ENCODE measurements at regions not wholly inside any gene's neighbourhood (a gene's known extent, or its start where the extent isn't known, plus 50 kb on each side); places are given as distances from the start of the nearest gene placed in this dataset.
"Not testable (repeated sequence)": the region's sequence is repeated elsewhere in the genome, so short reads cannot be mapped to it uniquely, and the experiment has no call there.

GRCh38 chr1:182259968-182260367, 131.6 kb downstream of the GLUL start:
- DNase-seq (ENCODE audit: low read depth) = no peak

DNA sequence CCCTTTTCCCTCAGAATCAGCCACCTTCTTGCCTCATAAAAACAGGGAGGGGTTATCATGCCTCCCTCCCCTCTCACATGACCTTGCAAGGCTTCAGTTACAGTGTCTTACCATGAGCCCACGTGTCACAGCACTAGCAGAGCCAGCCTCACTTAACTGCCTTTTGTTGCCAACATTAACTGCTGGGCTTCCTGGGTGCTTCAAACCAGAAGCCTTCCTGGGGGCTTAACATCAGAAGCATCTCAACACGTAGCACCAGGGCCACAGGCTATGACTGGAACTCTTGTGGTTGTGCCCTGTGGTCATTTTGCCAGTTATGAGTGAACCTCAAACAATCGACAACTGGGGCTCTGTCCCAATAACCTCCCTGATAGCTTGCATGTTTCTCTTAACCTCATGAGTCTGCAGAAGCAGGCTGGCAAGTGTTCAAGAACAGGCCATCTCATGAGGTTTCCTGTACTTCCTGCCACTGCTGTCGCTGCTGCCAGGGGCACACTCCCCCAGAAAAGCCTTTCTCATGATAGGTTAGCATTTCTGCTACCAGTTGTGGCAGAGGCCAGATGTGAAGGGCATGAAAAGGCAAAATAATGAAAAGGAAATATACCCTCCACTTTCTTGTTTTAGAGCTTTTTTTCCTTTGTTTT, 132.2 kb downstream of the GLUL start:
- peak; percentile 44 for DNase-seq (ENCODE audit: low read depth)

DNA sequence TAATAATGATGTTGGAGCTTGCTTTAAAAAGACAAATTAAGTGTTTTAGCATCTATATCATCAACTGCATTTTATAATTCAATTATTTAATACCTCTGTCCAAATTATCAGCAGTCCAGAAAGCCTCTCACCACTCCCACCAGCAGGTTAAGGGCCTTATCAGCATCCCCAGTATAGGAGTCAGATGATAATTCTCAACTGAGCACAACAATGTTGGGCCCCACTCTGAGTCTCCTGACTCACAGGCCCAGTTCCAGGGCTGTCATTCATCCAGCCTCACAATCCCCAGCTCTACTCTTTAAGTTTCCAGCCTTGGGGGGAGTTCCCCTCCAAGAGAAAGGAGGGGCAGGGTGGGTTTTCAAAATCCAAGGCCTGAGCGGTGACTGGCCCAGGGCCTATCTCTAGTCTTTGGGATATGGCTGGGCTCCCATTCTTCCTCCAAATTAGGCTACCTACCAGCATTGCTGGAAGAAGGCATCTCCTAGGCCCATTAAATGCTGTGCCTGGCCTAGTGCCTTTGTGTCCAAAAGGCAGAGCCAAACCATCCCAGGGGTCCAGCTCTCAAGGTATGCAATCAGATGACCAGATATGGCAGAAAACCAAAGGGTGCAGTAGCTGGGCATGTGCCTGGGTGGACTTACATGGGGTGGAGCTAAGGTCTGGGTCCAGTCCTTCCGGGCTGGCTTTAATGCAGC, 134.1 kb downstream of the GLUL start:
- no peak for DNase-seq (ENCODE audit: low read depth)

DNA sequence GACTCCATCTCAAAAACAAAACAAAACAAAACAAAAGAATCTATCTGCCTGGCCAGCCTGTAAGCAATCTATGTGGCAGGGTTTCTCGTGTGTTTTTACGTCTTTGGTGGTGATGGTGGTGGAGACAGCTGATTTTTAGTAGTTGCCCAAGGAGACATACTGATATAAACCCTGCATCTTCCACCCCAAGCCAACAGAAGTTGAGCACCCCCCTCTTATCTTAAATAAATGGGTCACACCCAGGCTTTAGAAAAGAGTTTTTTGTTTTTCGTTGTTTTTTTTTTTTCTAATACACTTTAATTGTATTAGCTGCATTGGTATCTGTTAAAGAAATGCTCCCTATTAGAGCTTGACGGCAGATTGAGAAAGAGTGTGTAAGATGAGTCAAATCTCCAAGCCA, 134.7 kb downstream of the GLUL start:
- no peak for DNase-seq (ENCODE audit: low read depth)

DNA sequence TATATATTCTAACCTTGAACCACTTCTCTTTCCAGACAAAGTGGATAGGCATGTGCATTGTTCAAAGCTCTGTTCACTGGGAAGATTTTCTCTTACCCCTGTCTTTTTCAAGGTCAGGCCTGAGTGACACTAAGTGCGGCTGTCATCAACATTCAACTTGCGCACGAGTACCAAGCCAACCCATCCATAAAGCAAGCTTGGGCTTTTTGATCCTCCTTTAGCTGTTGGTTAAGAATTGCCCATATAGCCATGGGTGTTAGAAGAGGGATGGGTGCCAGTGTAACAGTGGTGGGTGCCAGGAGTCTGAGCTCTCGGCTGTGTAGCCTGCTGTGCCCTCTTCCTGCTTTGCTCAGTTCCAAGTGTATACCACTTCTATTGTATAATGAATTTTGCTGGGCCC, 136.1 kb downstream of the GLUL start:
- no peak for DNase-seq (ENCODE audit: low read depth)

GRCh38 chr1:182253319-182253860, 138.2 kb downstream of the GLUL start:
- DNase-seq (ENCODE audit: low read depth) = no peak

- no peak for DNase-seq (ENCODE audit: low read depth)
These were observed 140.0 kb downstream of the GLUL start for GRCh38 chr1:182251561-182251960.

GRCh38 chr1:182249201-182249676, 142.4 kb downstream of the GLUL start:
- DNase-seq (ENCODE audit: low read depth) = peak; percentile 47

- peak; percentile 41 for DNase-seq (ENCODE audit: low read depth)
These were observed 142.9 kb downstream of the GLUL start for GRCh38 chr1:182248721-182249120.

DNA sequence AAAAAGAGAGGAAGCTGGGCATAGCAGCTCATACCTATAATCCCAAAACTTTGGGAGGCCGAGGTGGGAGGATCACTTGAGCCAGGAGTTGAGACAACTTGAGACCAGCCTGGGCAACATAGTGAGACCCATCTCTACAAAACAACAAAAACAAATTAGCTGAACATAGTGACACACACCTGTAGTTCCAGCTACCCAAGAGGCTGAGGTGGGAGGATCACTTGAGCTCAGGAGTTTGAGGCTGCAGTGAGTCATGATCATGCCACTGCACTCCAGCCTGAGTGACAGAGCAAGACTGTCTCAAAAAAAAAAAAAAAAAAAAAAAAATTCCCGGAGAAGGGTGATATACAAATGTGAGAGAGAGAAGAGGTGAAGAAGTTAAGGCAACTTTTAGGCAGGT, 143.8 kb downstream of the GLUL start:
- DNase-seq (ENCODE audit: low read depth) = not testable (repeated sequence)

DNA sequence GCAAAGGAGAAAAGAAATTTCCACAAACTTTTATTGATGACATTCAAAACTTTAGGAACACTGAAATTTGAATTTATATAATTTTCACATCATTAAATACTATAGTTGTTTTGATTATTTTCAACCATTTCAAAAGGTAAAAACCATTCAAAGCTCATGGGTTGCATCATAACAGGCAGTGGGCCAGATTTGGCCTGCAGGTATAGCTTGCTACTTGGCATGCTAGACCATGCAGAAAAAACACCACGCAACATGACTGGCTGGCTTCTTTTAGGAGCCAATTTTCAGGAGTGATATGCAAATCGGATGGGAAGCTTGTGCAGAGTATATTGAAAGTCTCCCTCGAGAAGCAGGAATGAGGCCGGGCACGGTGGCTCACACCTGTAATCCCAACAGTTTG, 144.8 kb downstream of the GLUL start:
- DNase-seq (ENCODE audit: low read depth) = no peak

DNA sequence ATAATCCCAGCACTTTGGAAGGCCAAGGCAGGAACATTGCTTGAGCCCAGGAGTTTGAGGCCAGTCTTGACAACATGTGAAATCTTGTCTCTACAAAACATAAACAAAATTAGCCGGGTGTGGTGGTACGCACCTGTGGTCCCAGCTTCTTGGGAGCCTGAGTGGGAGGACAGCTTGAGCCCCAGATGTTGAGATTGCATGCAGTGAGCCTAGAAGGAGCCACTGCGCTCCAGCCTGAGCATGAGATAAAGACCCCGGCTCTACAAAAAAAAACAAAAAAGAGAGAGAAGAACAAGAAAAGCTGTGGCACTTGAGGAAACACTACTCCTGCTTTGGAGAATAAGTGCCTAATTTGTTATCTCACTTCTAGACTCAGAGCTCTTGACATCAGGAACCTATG, 146.6 kb downstream of the GLUL start:
- no peak for DNase-seq (ENCODE audit: low read depth)

DNA sequence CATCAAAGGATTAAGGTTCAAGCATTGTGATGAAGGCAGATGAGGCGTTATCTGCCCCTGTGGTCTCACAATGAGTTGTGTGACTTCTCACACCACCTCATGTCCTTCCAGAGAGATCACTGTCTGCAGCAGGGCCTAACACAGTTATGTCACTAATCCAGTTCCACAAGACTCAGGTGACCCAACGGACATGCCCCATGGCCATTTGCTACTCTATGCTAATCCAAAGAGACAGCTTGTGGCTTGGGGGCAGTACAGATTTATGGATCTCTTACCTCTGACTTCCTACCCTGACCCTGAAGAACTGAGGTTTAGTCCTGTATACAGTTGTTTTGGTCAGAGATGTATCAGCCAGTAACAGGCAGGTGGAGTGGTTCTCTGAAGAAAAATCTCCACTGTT, 147.1 kb downstream of the GLUL start:
- DNase-seq (ENCODE audit: low read depth) = no peak

DNA sequence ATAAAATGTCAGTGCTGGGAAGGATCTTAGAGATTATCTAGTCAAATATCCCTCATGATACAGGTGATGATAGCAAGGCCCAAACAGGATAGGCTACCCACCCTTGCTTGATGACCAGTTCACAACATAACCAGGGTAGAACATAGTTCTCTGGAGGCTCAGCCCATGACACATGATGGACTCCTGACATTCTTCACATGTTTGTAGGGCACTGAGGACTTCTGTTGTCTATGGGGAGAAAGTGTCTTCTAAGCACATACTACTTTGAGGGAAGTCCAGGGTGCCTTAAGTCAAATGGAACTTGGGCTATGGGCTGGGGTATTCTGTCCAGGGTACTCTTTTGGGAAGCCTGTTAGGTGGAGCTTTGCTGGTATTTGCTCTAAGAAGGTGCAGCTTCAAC, 148.9 kb downstream of the GLUL start:
- no peak for DNase-seq (ENCODE audit: low read depth)

GRCh38 chr1:182240085-182240484, 151.5 kb downstream of the GLUL start:
- no peak for DNase-seq (ENCODE audit: low read depth)

DNA sequence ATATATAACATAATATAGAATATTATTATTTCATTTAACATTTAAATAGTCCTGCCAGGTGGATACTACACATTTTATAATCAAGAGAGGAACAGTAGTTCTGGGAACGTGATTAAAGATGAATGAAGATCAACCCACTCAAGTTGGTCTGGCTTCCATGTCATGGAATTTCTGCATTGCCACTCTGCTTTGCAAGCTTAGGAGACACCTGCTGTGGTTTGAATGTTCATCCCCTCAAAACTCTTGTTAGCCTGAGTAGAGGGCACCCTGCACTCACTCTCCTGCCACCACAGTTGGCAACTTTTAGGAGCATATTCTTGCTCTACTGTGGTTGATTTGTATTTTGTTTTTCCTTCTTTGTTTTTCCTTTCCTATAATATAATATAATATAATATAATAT, 153.2 kb downstream of the GLUL start:
- no peak for DNase-seq (ENCODE audit: low read depth)

DNA sequence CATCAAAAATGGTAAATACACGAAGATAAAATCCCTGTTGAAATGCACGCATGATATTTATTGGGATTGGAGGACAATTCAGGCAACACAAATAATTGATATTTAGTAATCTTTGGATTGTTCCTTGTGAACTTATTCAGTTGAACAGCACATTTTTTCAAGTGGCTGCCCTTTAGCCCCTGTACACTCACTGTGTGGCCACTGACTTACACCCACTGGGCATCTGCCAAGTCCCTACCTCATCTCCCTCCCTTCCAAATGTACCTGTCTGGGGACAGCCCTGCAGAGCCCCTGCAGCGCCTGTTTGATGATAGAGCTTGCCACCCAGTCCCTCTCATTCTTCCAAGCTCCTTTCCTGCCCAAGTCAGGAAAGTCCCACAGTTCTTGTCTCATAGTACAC, 154.3 kb downstream of the GLUL start:
- DNase-seq (ENCODE audit: low read depth) = no peak

DNA sequence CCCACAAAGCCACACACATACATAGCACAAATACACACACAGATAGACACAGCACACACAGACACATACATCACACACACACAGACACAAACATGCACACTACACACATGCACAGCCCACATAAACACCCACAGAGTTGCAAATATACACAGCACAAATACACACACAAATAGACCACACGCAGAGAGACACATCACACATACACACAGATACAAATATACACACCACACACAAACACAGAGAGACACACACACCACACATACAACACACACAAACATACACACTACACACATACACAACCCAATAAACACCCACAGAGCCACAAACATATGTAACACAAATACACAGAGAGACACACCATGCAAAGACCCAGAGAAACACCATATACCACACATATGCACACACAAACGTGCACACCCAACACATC, 154.9 kb downstream of the GLUL start:
- DNase-seq (ENCODE audit: low read depth) = no peak

DNA sequence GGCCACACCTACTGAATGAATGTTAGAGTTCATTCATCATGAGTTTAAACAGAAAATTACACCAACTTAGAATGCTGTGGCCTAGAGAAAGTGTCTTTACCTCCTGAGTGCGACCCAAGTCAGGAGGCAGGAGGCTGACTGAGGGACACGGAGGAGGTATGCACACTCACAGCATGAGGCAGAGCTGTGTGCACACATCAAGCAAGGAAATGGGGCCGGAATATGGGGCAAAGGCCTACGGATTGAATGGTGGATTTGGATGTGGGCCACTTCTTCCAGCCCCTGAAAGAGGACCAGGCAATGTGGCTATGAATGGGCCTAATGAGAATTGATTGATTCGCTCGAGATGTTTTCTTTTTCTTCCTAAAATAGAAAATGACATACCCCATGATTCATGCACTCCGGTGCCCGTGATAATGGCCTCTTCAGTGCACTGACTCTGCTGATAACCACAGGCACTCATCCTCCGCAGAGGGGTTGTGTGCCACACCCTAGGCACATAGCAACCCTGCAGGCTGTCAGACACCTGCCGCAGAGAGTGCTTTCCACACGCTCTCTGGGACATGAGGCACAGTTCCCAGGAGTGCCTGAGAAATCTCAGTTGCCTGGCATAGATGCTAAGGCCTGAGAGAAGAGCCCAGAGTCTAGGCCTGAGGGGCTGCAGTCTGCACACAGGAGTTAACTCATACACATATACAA, 155.5 kb downstream of the GLUL start:
- DNase-seq (ENCODE audit: low read depth) = no peak

GRCh38 chr1:182235604-182235951, 156.0 kb downstream of the GLUL start:
- no peak for DNase-seq (ENCODE audit: low read depth)

DNA sequence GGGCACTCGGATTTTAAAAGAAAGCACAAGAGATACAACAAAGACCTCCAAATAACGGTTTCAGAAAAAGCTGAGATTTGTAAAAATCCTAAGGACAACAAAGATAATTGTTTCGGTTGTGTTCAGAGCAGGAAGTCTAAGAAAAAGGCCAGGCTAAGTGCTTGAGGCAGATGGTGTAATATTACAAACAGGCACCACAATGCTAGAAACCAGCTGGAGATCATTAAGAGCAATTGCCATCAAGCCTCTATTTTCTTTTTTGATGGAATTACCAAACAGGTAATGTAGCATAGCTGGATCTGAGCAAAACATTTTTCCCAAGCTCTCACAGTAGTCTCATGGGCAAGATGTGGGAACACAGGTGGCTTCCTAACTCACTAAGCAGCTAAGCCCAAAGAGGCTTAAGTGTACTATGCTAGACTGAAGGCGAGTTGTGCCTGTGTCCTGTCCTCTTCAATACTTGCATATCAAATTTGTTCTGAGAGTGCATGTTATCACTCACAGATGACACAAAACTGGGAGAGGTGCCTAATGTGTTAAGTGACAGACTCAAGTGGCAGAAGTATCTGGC, 161.6 kb downstream of the GLUL start:
- no peak for DNase-seq (ENCODE audit: low read depth)

GRCh38 chr1:182229451-182229850, 162.1 kb downstream of the GLUL start:
- DNase-seq (ENCODE audit: low read depth) = no peak

Data from activated T-cell treated with anti-CD3 and anti-CD28 coated beads for 48 hours (primary cell).